Right atrium auricular region (tissue), 2 donors: ENCODE measurements at regions not wholly inside any gene's neighbourhood (a gene's known extent, or its start where the extent isn't known, plus 50 kb on each side); places are given as distances from the start of the nearest gene placed in this dataset.

Experiments used
- DNase-seq: peaks from one replicate; pipeline ENCODE4 v3.0.0-alpha.2; 2019; ENCODE audit warnings: low spot score
- H3K27ac ChIP-seq, 2 donors: fragments of 200-600 bp; sonication (generic); 1 replicate in 1 of 2; 2 replicates in 1 of 2; pipeline ENCODE4 v1.5.1; 2016 to 2019
- H3K27me3 ChIP-seq, 2 donors: fragments of 200-600 bp; sonication (generic); one replicate each; pipeline versions ENCODE4 v1.5.1 to v1.6.0; 2017 to 2019
- H3K36me3 ChIP-seq: fragments of 200-600 bp; sonication (generic); one replicate; pipeline ENCODE4 v1.5.1; 2016
- H3K4me1 ChIP-seq, 2 donors: fragments of 200-600 bp; sonication (generic); one replicate each; pipeline versions ENCODE4 v1.5.1 to v1.6.0; 2017 to 2019
- H3K4me3 ChIP-seq, 2 donors: fragments of 200-600 bp; sonication (generic); 1 replicate in 1 of 2; 2 replicates in 1 of 2; pipeline ENCODE4 v1.5.1; 2017 to 2019; ENCODE audit warnings: mild to moderate bottlenecking in 1 of 2, moderate library complexity in 1 of 2
- H3K9me3 ChIP-seq, 2 donors: fragments of 200-600 bp; sonication (generic); one replicate each; pipeline ENCODE4 v1.5.1; 2019
- TF ChIP-seq, protein P1 (sequence below), 2 donors: fragments of 200-600 bp; sonication (generic); IDR thresholded peaks; one replicate each; pipeline ENCODE4 v1.5.1; 2019; ENCODE audit warnings: antibody characterized with exemption in 2 of 2

- Histone ChIP-seq H3K36me3 (no peaks in the 10 kb centered on the region), H3K4me1 (no peaks in the 10 kb centered on the region), H3K27me3 (no peaks in the 10 kb centered on the region), H3K4me3 (no peak overlapping the region), H3K27ac (no peak overlapping the region), H3K9me3 (no peaks in the 10 kb centered on the region)
- DNase-seq, result no peak
- TF ChIP-seq, protein P1, sequence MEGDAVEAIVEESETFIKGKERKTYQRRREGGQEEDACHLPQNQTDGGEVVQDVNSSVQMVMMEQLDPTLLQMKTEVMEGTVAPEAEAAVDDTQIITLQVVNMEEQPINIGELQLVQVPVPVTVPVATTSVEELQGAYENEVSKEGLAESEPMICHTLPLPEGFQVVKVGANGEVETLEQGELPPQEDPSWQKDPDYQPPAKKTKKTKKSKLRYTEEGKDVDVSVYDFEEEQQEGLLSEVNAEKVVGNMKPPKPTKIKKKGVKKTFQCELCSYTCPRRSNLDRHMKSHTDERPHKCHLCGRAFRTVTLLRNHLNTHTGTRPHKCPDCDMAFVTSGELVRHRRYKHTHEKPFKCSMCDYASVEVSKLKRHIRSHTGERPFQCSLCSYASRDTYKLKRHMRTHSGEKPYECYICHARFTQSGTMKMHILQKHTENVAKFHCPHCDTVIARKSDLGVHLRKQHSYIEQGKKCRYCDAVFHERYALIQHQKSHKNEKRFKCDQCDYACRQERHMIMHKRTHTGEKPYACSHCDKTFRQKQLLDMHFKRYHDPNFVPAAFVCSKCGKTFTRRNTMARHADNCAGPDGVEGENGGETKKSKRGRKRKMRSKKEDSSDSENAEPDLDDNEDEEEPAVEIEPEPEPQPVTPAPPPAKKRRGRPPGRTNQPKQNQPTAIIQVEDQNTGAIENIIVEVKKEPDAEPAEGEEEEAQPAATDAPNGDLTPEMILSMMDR (IDR thresholded peaks at IDR 0.05), result no peak
Measured at GRCh38 chr2:3138621-3139020, 239.0 kb downstream of the EIPR1 start.

DNA sequence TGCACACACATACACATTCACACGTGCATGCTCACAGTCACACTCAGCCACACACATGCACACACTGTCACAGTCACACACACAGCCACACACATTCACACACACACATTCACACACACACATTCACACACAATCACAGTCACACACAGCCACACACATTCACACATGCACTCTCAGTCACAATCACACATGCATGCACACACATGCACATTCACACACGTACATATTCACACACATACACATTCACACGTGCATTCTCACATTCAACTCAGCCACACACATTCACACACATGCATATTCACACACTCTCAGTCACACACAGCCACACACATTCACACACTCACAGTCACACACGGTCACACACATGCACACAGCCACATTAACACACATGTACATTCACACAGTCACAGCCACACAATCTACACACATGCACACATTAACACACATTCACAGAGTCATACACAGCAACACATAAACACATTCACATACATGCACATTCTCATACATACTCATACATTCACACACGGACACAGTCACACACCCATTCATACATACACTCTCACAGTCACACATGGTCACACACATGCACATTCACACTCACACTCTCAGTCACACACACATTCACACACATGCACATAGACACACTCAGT lies 239.8 kb downstream of the EIPR1 start:
- Histone ChIP-seq H3K4me1 (no peaks in the 10 kb centered on the region), H3K4me3 (no peak overlapping the region), H3K36me3 (no peaks in the 10 kb centered on the region), H3K27ac (no peak overlapping the region), H3K9me3 (no peaks in the 10 kb centered on the region), H3K27me3 (no peaks in the 10 kb centered on the region)
- no peak for DNase-seq
- TF ChIP-seq, protein P1 (IDR thresholded peaks at IDR 0.05), result no peak

DNA sequence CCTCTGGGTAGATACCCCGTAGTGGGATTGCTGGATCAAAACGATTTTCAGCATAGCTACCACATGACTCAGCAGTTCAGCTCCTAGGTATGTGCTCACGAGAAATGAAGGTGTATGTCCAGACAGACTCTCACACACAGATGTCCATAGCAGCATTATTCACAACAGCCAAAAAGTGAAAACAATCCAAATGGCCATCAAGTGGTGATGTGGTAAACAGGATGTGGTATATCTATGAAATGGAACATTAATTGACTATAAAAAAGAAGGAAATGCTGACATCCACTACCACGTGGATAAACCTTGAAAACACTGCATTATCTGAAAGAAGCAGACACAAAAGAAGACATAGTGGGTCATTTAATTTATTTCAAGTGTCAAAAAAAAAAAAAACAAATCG lies 241.9 kb downstream of the EIPR1 start:
- H3K36me3 ChIP-seq, result no peaks in the 10 kb centered on the region
- TF ChIP-seq, protein P1 (IDR thresholded peaks at IDR 0.05), result no peak
- no peak for DNase-seq
- H3K27ac ChIP-seq, result no peak overlapping the region
- H3K4me3 ChIP-seq, result no peak overlapping the region
- H3K4me1 ChIP-seq, result no peaks in the 10 kb centered on the region
- H3K9me3 ChIP-seq, result no peaks in the 10 kb centered on the region
- H3K27me3 ChIP-seq, result no peaks in the 10 kb centered on the region

GRCh38 chr2:3134026-3134571 lies 243.5 kb downstream of the EIPR1 start:
- Histone ChIP-seq H3K36me3 (no peaks in the 10 kb centered on the region), H3K4me3 (no peak overlapping the region), H3K27me3 (no peaks in the 10 kb centered on the region), H3K27ac (no peak overlapping the region), H3K4me1 (no peaks in the 10 kb centered on the region), H3K9me3 (no peaks in the 10 kb centered on the region)
- DNase-seq, result no peak
- TF ChIP-seq, protein P1 (IDR thresholded peaks at IDR 0.05), result no peak

- Histone ChIP-seq H3K9me3 (no peaks in the 10 kb centered on the region), H3K27ac (no peak overlapping the region), H3K4me3 (no peak overlapping the region), H3K36me3 (no peaks in the 10 kb centered on the region), H3K27me3 (no peaks in the 10 kb centered on the region), H3K4me1 (peaks cover 0 to under 1% of the 10 kb centered on the region in 2 donors)
- DNase-seq, result no peak
- TF ChIP-seq, protein P1 (IDR thresholded peaks at IDR 0.05), result no peak
Measured at GRCh38 chr2:3132966-3133365, 244.7 kb downstream of the EIPR1 start.

DNA sequence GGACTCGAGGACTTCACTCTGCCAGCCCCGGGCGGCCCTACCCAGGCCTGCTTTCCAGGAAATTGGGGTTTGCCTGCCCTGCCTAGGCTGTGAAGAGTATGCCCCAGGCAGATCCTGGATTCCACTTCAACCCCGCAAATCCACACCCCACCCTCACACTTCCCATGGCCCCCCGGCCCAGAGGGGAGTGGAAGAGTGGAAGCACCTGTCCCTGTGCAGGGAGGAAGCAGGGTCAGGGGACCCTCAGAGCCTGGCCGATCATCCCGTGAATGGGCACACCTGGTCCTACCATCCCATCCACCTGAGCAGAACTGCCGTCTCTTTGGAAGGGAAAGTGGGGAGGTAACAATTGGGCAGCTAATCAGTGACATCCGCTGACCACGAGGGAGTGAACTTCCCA lies 245.2 kb downstream of the EIPR1 start:
- no peaks in the 10 kb centered on the region for H3K27me3 ChIP-seq
- TF ChIP-seq, protein P1 (IDR thresholded peaks at IDR 0.05), result no peak
- peaks cover 0 to 6% of the 10 kb centered on the region in 2 donors for H3K4me1 ChIP-seq
- no peak overlapping the region for H3K27ac ChIP-seq
- no peaks in the 10 kb centered on the region for H3K36me3 ChIP-seq
- no peak for DNase-seq
- H3K9me3 ChIP-seq, result no peaks in the 10 kb centered on the region
- no peak overlapping the region for H3K4me3 ChIP-seq
